Stomach smooth muscle (tissue), 2 donors: ENCODE measurements at regions not wholly inside any gene's neighbourhood (a gene's known extent, or its start where the extent isn't known, plus 50 kb on each side); places are given as distances from the start of the nearest gene placed in this dataset.

Source experiments
- H3K27ac ChIP-seq: one replicate; pipeline ENCODE4 v1.7.0; 2013; ENCODE audit warnings: mild to moderate bottlenecking, low read length, inconsistent platforms
- H3K27me3 ChIP-seq, 2 donors: one replicate each; pipeline ENCODE4 v1.7.0; 2013; ENCODE audit warnings: low read length in 2 of 2; ENCODE audit not compliant: insufficient read depth in 2 of 2, control insufficient read depth in 1 of 2
- H3K36me3 ChIP-seq, 2 donors: one replicate each; pipeline ENCODE4 v1.7.0; 2013; ENCODE audit warnings: low read length in 2 of 2; ENCODE audit not compliant: control insufficient read depth in 2 of 2, insufficient read depth in 2 of 2
- H3K4me1 ChIP-seq: one replicate; pipeline ENCODE4 v1.7.0; 2013; ENCODE audit warnings: low read length; ENCODE audit not compliant: control insufficient read depth, insufficient read depth
- H3K4me3 ChIP-seq, 2 donors: one replicate each; pipeline ENCODE4 v1.7.0; 2013; ENCODE audit warnings: low read length in 2 of 2
- H3K9ac ChIP-seq, 2 donors: one replicate each; pipeline ENCODE4 v1.7.0; 2013; ENCODE audit warnings: low read length in 2 of 2, mild to moderate bottlenecking in 1 of 2
- H3K9me3 ChIP-seq, 2 donors: one replicate each; pipeline ENCODE4 v1.7.0; 2013; ENCODE audit warnings: low read length in 2 of 2; ENCODE audit not compliant: control insufficient read depth in 2 of 2
- donor health status: healthy.
- donor health status: Pancreatic carcinoma.

- peaks cover 0 to 2% of the 10 kb centered on the region in 2 donors for H3K27me3 ChIP-seq
- H3K9me3 ChIP-seq, result no peaks in the 10 kb centered on the region
- H3K4me3 ChIP-seq, result no peak overlapping the region
- H3K27ac ChIP-seq, result no peak overlapping the region
- H3K36me3 ChIP-seq, result no peaks in the 10 kb centered on the region
- H3K4me1 ChIP-seq, result no peaks in the 10 kb centered on the region
- no peak overlapping the region for H3K9ac ChIP-seq
These were observed 161.3 kb downstream of the INSIG2 start for GRCh38 chr2:118249531-118249930.

DNA sequence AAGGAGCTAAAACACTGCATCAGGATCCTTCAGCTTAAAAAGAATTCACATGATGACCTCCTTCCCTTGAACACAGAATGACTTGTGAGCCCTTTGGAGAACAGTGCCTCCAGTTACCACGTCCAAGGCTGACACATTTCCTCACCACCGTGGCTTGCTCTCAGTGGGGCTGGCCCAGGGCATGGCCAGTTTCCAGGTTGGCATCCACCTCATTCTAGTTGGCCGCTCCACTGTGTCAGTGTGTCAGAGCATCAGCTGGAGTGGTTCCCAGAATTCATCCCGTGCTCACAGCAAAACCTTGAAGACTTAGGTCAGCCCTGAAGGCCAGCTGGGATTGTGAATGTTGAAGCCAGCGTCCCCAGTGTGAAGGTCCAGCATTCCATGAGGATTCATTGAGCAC lies 158.5 kb downstream of the INSIG2 start:
- Histone ChIP-seq H3K36me3 (no peaks in the 10 kb centered on the region), H3K9ac (no peak overlapping the region), H3K4me1 (no peaks in the 10 kb centered on the region), H3K9me3 (no peaks in the 10 kb centered on the region), H3K27me3 (peaks cover 3 to 4% of the 10 kb centered on the region in 2 donors), H3K27ac (no peak overlapping the region), H3K4me3 (no peak overlapping the region)

GRCh38 chr2:118246079-118246478 lies 157.8 kb downstream of the INSIG2 start:
- Histone ChIP-seq H3K9me3 (no peaks in the 10 kb centered on the region), H3K27ac (no peak overlapping the region), H3K4me3 (no peak overlapping the region), H3K4me1 (no peaks in the 10 kb centered on the region), H3K9ac (no peak overlapping the region), H3K36me3 (no peaks in the 10 kb centered on the region), H3K27me3 (peaks cover 3 to 4% of the 10 kb centered on the region in 2 donors)

- Histone ChIP-seq H3K9ac (no peak overlapping the region), H3K4me1 (no peaks in the 10 kb centered on the region), H3K36me3 (no peaks in the 10 kb centered on the region), H3K9me3 (no peaks in the 10 kb centered on the region), H3K27me3 (peaks cover 3 to 4% of the 10 kb centered on the region in 2 donors), H3K27ac (no peak overlapping the region), H3K4me3 (no peak overlapping the region)
These were observed 156.4 kb downstream of the INSIG2 start for GRCh38 chr2:118244686-118245085.

DNA sequence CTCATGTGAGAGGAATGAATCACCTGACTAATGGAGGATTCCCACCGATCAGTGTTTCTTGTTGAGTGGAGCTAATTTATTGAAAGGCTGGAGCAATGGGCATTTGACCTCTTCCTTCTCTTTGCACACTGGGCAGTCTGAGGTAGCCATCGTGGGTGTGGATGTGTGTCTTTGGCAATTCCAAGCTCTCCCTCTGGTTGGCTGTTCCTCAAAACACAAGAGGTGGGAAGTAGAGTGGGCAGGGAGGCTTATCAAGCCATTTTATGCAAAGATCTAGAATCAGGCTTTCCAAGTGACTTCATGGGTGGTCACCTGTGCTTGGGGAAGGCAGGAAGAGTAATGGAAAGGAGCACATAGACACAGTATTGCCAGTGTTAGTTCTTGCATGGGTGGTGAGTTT lies 154.8 kb downstream of the INSIG2 start:
- peaks cover 3 to 4% of the 10 kb centered on the region in 2 donors for H3K27me3 ChIP-seq
- peaks cover 0 to 2% of the 10 kb centered on the region in 2 donors for H3K9me3 ChIP-seq
- H3K36me3 ChIP-seq, result no peaks in the 10 kb centered on the region
- H3K4me3 ChIP-seq, result no peak overlapping the region
- H3K4me1 ChIP-seq, result no peaks in the 10 kb centered on the region
- no peak overlapping the region for H3K9ac ChIP-seq
- H3K27ac ChIP-seq, result no peak overlapping the region

DNA sequence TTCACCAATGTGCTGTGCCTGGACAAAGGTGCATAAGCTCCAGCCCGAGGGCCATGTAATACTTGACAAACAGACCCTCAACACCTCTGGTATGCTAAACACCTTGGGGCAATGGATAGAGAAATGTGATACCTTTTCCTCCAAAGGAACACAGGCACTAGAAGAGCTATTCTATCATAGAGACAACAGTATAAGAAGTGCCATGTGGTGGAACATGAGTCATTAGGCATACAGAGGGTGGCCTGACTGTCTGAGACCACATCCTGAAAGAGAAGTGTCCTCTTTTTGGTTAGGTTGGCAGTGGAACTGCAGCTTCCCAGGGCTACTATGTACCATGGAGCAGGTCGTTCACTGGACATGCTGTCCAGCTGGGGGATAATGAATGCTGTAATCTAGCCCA lies 153.9 kb downstream of the INSIG2 start:
- H3K4me1 ChIP-seq, result no peaks in the 10 kb centered on the region
- no peaks in the 10 kb centered on the region for H3K36me3 ChIP-seq

GRCh38 chr2:118241128-118241527 lies 152.9 kb downstream of the INSIG2 start:
- Histone ChIP-seq H3K4me1 (no peaks in the 10 kb centered on the region), H3K27me3 (peaks cover 3 to 7% of the 10 kb centered on the region in 2 donors), H3K36me3 (no peaks in the 10 kb centered on the region), H3K4me3 (no peak overlapping the region), H3K9me3 (peaks cover 0 to 8% of the 10 kb centered on the region in 2 donors), H3K9ac (no peak overlapping the region), H3K27ac (no peak overlapping the region)

More for the DNA sequence above, 153.9 kb downstream of the INSIG2 start:
- Histone ChIP-seq H3K9ac (no peak overlapping the region), H3K4me3 (no peak overlapping the region), H3K9me3 (peaks cover 0 to 4% of the 10 kb centered on the region in 2 donors), H3K27ac (no peak overlapping the region), H3K27me3 (peaks cover 3 to 5% of the 10 kb centered on the region in 2 donors)

DNA sequence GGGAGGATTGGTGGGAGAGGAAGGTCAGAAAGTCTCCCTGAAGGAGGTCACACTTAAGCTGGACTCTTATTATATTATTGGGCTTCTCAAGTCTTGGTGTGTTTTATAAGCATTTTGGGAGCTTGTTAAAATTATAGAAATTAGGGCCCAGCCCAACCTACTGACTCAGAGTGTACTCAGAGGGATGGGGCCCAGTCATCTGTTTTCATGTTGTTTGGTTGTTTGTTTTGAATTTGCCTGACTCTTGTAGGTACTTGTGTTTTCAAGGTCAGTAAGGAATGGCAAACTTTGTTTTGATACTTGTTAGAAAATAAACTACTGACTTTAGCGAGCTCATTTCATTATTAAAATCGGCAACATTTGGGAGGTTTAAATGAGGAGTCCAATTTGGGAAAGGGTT lies 152.0 kb downstream of the INSIG2 start:
- no peaks in the 10 kb centered on the region for H3K4me1 ChIP-seq
- no peak overlapping the region for H3K9ac ChIP-seq
- no peak overlapping the region for H3K27ac ChIP-seq
- peaks cover 0 to 8% of the 10 kb centered on the region in 2 donors for H3K9me3 ChIP-seq
- H3K4me3 ChIP-seq, result no peak overlapping the region
- peaks cover 5 to 7% of the 10 kb centered on the region in 2 donors for H3K27me3 ChIP-seq
- H3K36me3 ChIP-seq, result no peaks in the 10 kb centered on the region

- Histone ChIP-seq H3K36me3 (no peaks in the 10 kb centered on the region), H3K27me3 (peaks cover 5% of the 10 kb centered on the region in 2 donors), H3K9me3 (peaks cover 0 to 8% of the 10 kb centered on the region in 2 donors), H3K4me3 (no peak overlapping the region), H3K27ac (no peak overlapping the region), H3K4me1 (no peaks in the 10 kb centered on the region), H3K9ac (no peak overlapping the region)
These were observed 151.0 kb downstream of the INSIG2 start for GRCh38 chr2:118239284-118239683.

- Histone ChIP-seq H3K27ac (no peak overlapping the region), H3K4me1 (no peaks in the 10 kb centered on the region), H3K36me3 (no peaks in the 10 kb centered on the region), H3K27me3 (peaks cover 3% of the 10 kb centered on the region in 2 donors), H3K9me3 (peaks cover 0 to 8% of the 10 kb centered on the region in 2 donors), H3K4me3 (no peak overlapping the region), H3K9ac (no peak overlapping the region)
These were observed 149.2 kb downstream of the INSIG2 start for GRCh38 chr2:118237451-118237850.

DNA sequence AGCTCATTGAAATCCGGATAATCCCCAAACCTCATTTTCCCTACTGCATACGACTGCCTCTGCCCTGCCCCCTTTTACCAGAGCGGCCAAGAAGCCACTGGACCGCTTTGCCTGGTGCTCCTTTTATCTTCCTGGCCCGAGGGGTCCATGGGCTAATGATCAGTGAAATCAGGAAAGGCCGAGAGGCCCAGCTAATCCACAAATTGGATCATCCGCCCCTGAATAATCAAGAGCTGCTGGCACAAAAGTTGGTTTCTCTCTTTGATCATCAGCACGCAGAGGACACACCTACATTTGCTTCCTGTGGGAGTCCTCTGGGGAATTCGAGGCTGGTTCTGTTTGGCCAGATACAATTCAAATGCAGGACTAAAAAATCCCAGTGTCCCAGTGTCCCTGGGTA lies 144.5 kb downstream of the INSIG2 start:
- no peaks in the 10 kb centered on the region for H3K4me1 ChIP-seq
- no peak overlapping the region for H3K4me3 ChIP-seq
- no peak overlapping the region for H3K9ac ChIP-seq
- no peaks in the 10 kb centered on the region for H3K36me3 ChIP-seq
- H3K27me3 ChIP-seq, result peaks cover 3 to 5% of the 10 kb centered on the region in 2 donors
- no peak overlapping the region for H3K27ac ChIP-seq
- H3K9me3 ChIP-seq, result peaks cover 0 to 6% of the 10 kb centered on the region in 2 donors
